Naive B cell (primary cell): ENCODE measurements at regions not wholly inside any gene's neighbourhood (a gene's known extent, or its start where the extent isn't known, plus 50 kb on each side); places are given as distances from the start of the nearest gene placed in this dataset.

Experiments
- ATAC-seq, 2 donors: fragments of 150-1000 bp; cut with Tn5 transposase; 2 replicates each; pipeline ENCODE4 v1.10.0; 2021; ENCODE audit warnings: low read depth in 2 of 2, mild to moderate bottlenecking in 2 of 2, moderate library complexity in 2 of 2
- DNase-seq: peaks from one replicate; pipeline ENCODE4 v3.0.0; 2022
- H3K27ac Mint-ChIP-seq, 6 donors: one replicate each; pipeline ENCODE4 v1.8.0; 2020 to 2022; ENCODE audit warnings: mild to moderate bottlenecking in 6 of 6, mixed read lengths in 6 of 6, moderate library complexity in 5 of 6, inconsistent platforms in 2 of 6
- H3K27me3 Mint-ChIP-seq, 3 donors: one replicate each; pipeline ENCODE4 v1.8.0; 2021 to 2022; ENCODE audit warnings: mixed read lengths in 3 of 3, mild to moderate bottlenecking in 1 of 3
- H3K36me3 Mint-ChIP-seq, 2 donors: one replicate each; pipeline ENCODE4 v1.8.0; 2020 to 2022; ENCODE audit warnings: mixed read lengths in 2 of 2, inconsistent platforms in 1 of 2, mild to moderate bottlenecking in 1 of 2
- H3K4me1 Mint-ChIP-seq, 3 donors: one replicate each; pipeline ENCODE4 v1.8.0; 2020 to 2022; ENCODE audit warnings: mixed read lengths in 3 of 3, inconsistent platforms in 1 of 3, mild to moderate bottlenecking in 1 of 3, moderate library complexity in 1 of 3
- H3K4me3 Mint-ChIP-seq, 8 donors: one replicate each; pipeline ENCODE4 v1.8.0; 2020 to 2022; ENCODE audit warnings: mild to moderate bottlenecking in 8 of 8, mixed read lengths in 8 of 8, moderate library complexity in 8 of 8, inconsistent platforms in 2 of 8
- H3K9me3 Mint-ChIP-seq, 7 donors: one replicate each; pipeline ENCODE4 v1.8.0; 2020 to 2022; ENCODE audit warnings: mixed read lengths in 7 of 7, mild to moderate bottlenecking in 5 of 7, inconsistent platforms in 2 of 7, moderate library complexity in 1 of 7

- Mint-ChIP-seq H3K4me3 (no peak overlapping the region), H3K9me3 (peaks cover 0 to 3% (median 0%) of the 10 kb centered on the region in 7 donors), H3K36me3 (no peaks in the 10 kb centered on the region), H3K27ac (no peak overlapping the region), H3K4me1 (no peaks in the 10 kb centered on the region), H3K27me3 (no peaks in the 10 kb centered on the region)
- DNase-seq (no peak), ATAC-seq (no peak)
Observed at GRCh38 chr5:167478188-167478587, 813.3 kb upstream of the WWC1 start.

- Mint-ChIP-seq H3K4me1 (no peaks in the 10 kb centered on the region), H3K36me3 (no peaks in the 10 kb centered on the region), H3K27ac (no peak overlapping the region), H3K27me3 (no peaks in the 10 kb centered on the region), H3K9me3 (peaks cover 0 to 3% (median 0%) of the 10 kb centered on the region in 7 donors), H3K4me3 (no peak overlapping the region)
- no peak for ATAC-seq
- no peak for DNase-seq
Observed at GRCh38 chr5:167479779-167480178, 811.7 kb upstream of the WWC1 start.

- no peak for DNase-seq
- no peak overlapping the region for H3K27ac Mint-ChIP-seq
- no peaks in the 10 kb centered on the region for H3K36me3 Mint-ChIP-seq
- H3K9me3 Mint-ChIP-seq = peaks cover 0 to 3% (median 0%) of the 10 kb centered on the region in 7 donors
- H3K4me3 Mint-ChIP-seq = no peak overlapping the region
- H3K27me3 Mint-ChIP-seq = no peaks in the 10 kb centered on the region
- H3K4me1 Mint-ChIP-seq = no peaks in the 10 kb centered on the region
- ATAC-seq = no peak
Observed at GRCh38 chr5:167481345-167481744, 810.1 kb upstream of the WWC1 start.

- DNase-seq = no peak
- no peak overlapping the region for H3K27ac Mint-ChIP-seq
- H3K27me3 Mint-ChIP-seq = no peaks in the 10 kb centered on the region
- no peaks in the 10 kb centered on the region for H3K4me1 Mint-ChIP-seq
- no peaks in the 10 kb centered on the region for H3K36me3 Mint-ChIP-seq
- H3K9me3 Mint-ChIP-seq = peaks cover 0 to 3% (median 0%) of the 10 kb centered on the region in 7 donors
- no peak overlapping the region for H3K4me3 Mint-ChIP-seq
- ATAC-seq = no peak
Observed at GRCh38 chr5:167482555-167482954, 808.9 kb upstream of the WWC1 start.

GRCh38 chr5:167485061-167485774 lies 806.2 kb upstream of the WWC1 start:
- DNase-seq (no peak), ATAC-seq (no peak)
- Mint-ChIP-seq H3K9me3 (peaks cover 0 to 5% (median 0%) of the 10 kb centered on the region in 7 donors), H3K4me1 (no peaks in the 10 kb centered on the region), H3K4me3 (no peak overlapping the region), H3K27me3 (no peaks in the 10 kb centered on the region), H3K27ac (no peak overlapping the region), H3K36me3 (no peaks in the 10 kb centered on the region)

- DNase-seq (no peak), ATAC-seq (no peak)
- no peak overlapping the region for H3K27ac Mint-ChIP-seq
- H3K4me3 Mint-ChIP-seq = no peak overlapping the region
- H3K9me3 Mint-ChIP-seq = peaks cover 0 to 5% (median 0%) of the 10 kb centered on the region in 7 donors
- no peaks in the 10 kb centered on the region for H3K4me1 Mint-ChIP-seq
- no peaks in the 10 kb centered on the region for H3K27me3 Mint-ChIP-seq
- no peaks in the 10 kb centered on the region for H3K36me3 Mint-ChIP-seq
Observed at GRCh38 chr5:167488371-167488770, 803.1 kb upstream of the WWC1 start.

GRCh38 chr5:167489202-167489601 lies 802.2 kb upstream of the WWC1 start:
- DNase-seq = no peak
- Mint-ChIP-seq H3K27me3 (no peaks in the 10 kb centered on the region), H3K27ac (no peak overlapping the region), H3K4me3 (no peak overlapping the region), H3K36me3 (no peaks in the 10 kb centered on the region), H3K4me1 (no peaks in the 10 kb centered on the region), H3K9me3 (peaks cover 0 to 5% (median 4%) of the 10 kb centered on the region in 7 donors)
- no peak for ATAC-seq

GRCh38 chr5:167503926-167504720 lies 787.3 kb upstream of the WWC1 start:
- Mint-ChIP-seq H3K27me3 (no peaks in the 10 kb centered on the region), H3K27ac (no peak overlapping the region), H3K9me3 (peaks cover 0 to 6% (median 4%) of the 10 kb centered on the region in 7 donors), H3K36me3 (no peaks in the 10 kb centered on the region), H3K4me3 (no peak overlapping the region), H3K4me1 (no peaks in the 10 kb centered on the region)
- DNase-seq (no peak), ATAC-seq (no peak)

- H3K4me3 Mint-ChIP-seq = no peak overlapping the region
- no peaks in the 10 kb centered on the region for H3K27me3 Mint-ChIP-seq
- peaks cover 0 to 4% (median 0%) of the 10 kb centered on the region in 7 donors for H3K9me3 Mint-ChIP-seq
- no peak for DNase-seq
- H3K36me3 Mint-ChIP-seq = no peaks in the 10 kb centered on the region
- H3K4me1 Mint-ChIP-seq = no peaks in the 10 kb centered on the region
- H3K27ac Mint-ChIP-seq = no peak overlapping the region
- no peak for ATAC-seq
Observed at GRCh38 chr5:167507463-167508233, 783.8 kb upstream of the WWC1 start.

- H3K27ac Mint-ChIP-seq = no peak overlapping the region
- no peak for ATAC-seq
- no peak overlapping the region for H3K4me3 Mint-ChIP-seq
- H3K27me3 Mint-ChIP-seq = no peaks in the 10 kb centered on the region
- DNase-seq = no peak
- no peaks in the 10 kb centered on the region for H3K4me1 Mint-ChIP-seq
- H3K36me3 Mint-ChIP-seq = no peaks in the 10 kb centered on the region
- H3K9me3 Mint-ChIP-seq = peaks cover 0 to 2% (median 0%) of the 10 kb centered on the region in 7 donors
Observed at GRCh38 chr5:167509076-167509475, 782.4 kb upstream of the WWC1 start.

GRCh38 chr5:167511276-167511675 lies 780.2 kb upstream of the WWC1 start:
- Mint-ChIP-seq H3K27ac (no peak overlapping the region), H3K9me3 (peaks cover 0 to 2% (median 0%) of the 10 kb centered on the region in 7 donors), H3K4me3 (no peak overlapping the region), H3K36me3 (no peaks in the 10 kb centered on the region), H3K4me1 (no peaks in the 10 kb centered on the region), H3K27me3 (no peaks in the 10 kb centered on the region)
- ATAC-seq (no peak), DNase-seq (no peak)

- Mint-ChIP-seq H3K27ac (no peak overlapping the region), H3K4me1 (no peaks in the 10 kb centered on the region), H3K36me3 (no peaks in the 10 kb centered on the region)
Observed at GRCh38 chr5:167512111-167512510, 779.3 kb upstream of the WWC1 start.

GRCh38 chr5:167513381-167513780 lies 778.1 kb upstream of the WWC1 start:
- Mint-ChIP-seq H3K4me1 (no peaks in the 10 kb centered on the region), H3K4me3 (no peak overlapping the region), H3K27ac (no peak overlapping the region), H3K27me3 (no peaks in the 10 kb centered on the region), H3K9me3 (peaks cover 0 to 5% (median 0%) of the 10 kb centered on the region in 7 donors), H3K36me3 (no peaks in the 10 kb centered on the region)
- ATAC-seq (no peak), DNase-seq (no peak)

More at GRCh38 chr5:167512111-167512510, 779.3 kb upstream of the WWC1 start:
- ATAC-seq (no peak), DNase-seq (no peak)
- H3K27me3 Mint-ChIP-seq = no peaks in the 10 kb centered on the region
- H3K4me3 Mint-ChIP-seq = no peak overlapping the region
- peaks cover 0 to 2% (median 0%) of the 10 kb centered on the region in 7 donors for H3K9me3 Mint-ChIP-seq
